ENCODE measurements at regions not wholly inside any gene's neighbourhood (a gene's known extent, or its start where the extent isn't known, plus 50 kb on each side); places are given as distances from the start of the nearest gene placed in this dataset.

GRCh38 chr6:137651591-137652335 lies 157.6 kb upstream of the OLIG3 start:
- no peak for TF ChIP-seq CTCF (IDR thresholded peaks at IDR 0.05)
- no peak for TF ChIP-seq POLR2A (IDR thresholded peaks at IDR 0.05)

All from right lobe of liver (tissue), 4 donors.